IMR-90 (cell line): ENCODE measurements at regions not wholly inside any gene's neighbourhood (a gene's known extent, or its start where the extent isn't known, plus 50 kb on each side); places are given as distances from the start of the nearest gene placed in this dataset.

Experiments used
- ATAC-seq: fragments of 200-7000 bp; cut with Tn5 transposase; 2 replicates; pipeline ENCODE4 v1.9.1; 2020; ENCODE audit warnings: low read depth, mild to moderate bottlenecking, moderate library complexity
- BruUV-seq: library from RNA; stranded (reverse); fragments of 400-500 nt; replicated peaks from 2 replicates; lab custom pipeline; 2021; lab: Mats Ljungman, UMichigan
- CTCF ChIA-PET: fragments of 300-600 bp; formaldehyde crosslinking; extraction: SDS; loops from one replicate; lab custom pipeline; 2021; ENCODE audit warnings: antibody characterized with exemption; lab: Yijun Ruan, JAX
- POLR2A ChIA-PET: fragments of 300-600 bp; sonication (Branson Sonifier 250); formaldehyde crosslinking; loops from one replicate; lab custom pipeline; 2022; ENCODE audit warnings: antibody characterized with exemption; ENCODE audit not compliant: unreplicated experiment; lab: Charles Lee
- DNase-seq: peaks from one replicate; pipeline ENCODE4 v3.0.0; 2013
- H2AFZ ChIP-seq: replicated peaks from 2 replicates; pipeline ENCODE3; 2013; ENCODE audit warnings: low read length, mild to moderate bottlenecking; ENCODE audit not compliant: poor library complexity
- H2AK5ac ChIP-seq: 2 replicates; pipeline ENCODE4 v1.6.1; 2013; ENCODE audit warnings: low read depth, low read length, inconsistent platforms
- H2AK9ac ChIP-seq: replicated peaks from 2 replicates; pipeline ENCODE3; 2013; ENCODE audit warnings: mild to moderate bottlenecking, low read depth, low read length, moderate library complexity; ENCODE audit not compliant: poor library complexity
- H2BK120ac ChIP-seq: 2 replicates; pipeline ENCODE4 v1.6.1; 2013; ENCODE audit warnings: low read depth, low read length, inconsistent platforms
- H2BK15ac ChIP-seq: 3 replicates; pipeline ENCODE4 v1.6.1; 2013; ENCODE audit warnings: low read depth, low read length, inconsistent platforms
- H2BK20ac ChIP-seq: 2 replicates; pipeline ENCODE4 v1.6.1; 2013; ENCODE audit warnings: low read depth, mild to moderate bottlenecking, inconsistent platforms, low read length, moderate library complexity
- H2BK5ac ChIP-seq: 2 replicates; pipeline ENCODE4 v1.6.1; 2013; ENCODE audit warnings: mild to moderate bottlenecking, low read depth, low read length, inconsistent platforms; ENCODE audit not compliant: poor library complexity, severe bottlenecking
- H3K14ac ChIP-seq: replicated peaks from 2 replicates; pipeline ENCODE4 v1.6.1; 2013; ENCODE audit warnings: low read depth, low read length, inconsistent platforms
- H3K18ac ChIP-seq: 2 replicates; pipeline ENCODE4 v1.6.1; 2013; ENCODE audit warnings: low read depth, low read length, control low read depth
- H3K23ac ChIP-seq: 2 replicates; pipeline ENCODE4 v1.6.1; 2013; ENCODE audit warnings: low read depth, low read length, inconsistent platforms
- H3K27ac ChIP-seq: 2 replicates; pipeline ENCODE4 v1.5.1; 2013; ENCODE audit warnings: mild to moderate bottlenecking, control low read depth, low read length; ENCODE audit not compliant: insufficient read depth
- H3K27me3 ChIP-seq: 2 replicates; pipeline ENCODE4 v1.6.1; 2013; ENCODE audit warnings: low read length; ENCODE audit not compliant: control insufficient read depth, insufficient read depth
- H3K36me3 ChIP-seq: 2 replicates; pipeline ENCODE4 v1.6.1; 2013; ENCODE audit warnings: low read length, mixed read lengths; ENCODE audit not compliant: control insufficient read depth, insufficient read depth
- H3K4ac ChIP-seq: 2 replicates; pipeline ENCODE4 v1.6.1; 2013; ENCODE audit warnings: low read depth, low read length, inconsistent platforms
- H3K4me1 ChIP-seq: 2 replicates; pipeline ENCODE4 v1.6.1; 2013; ENCODE audit warnings: low read length, mixed read lengths; ENCODE audit not compliant: control insufficient read depth, insufficient read depth
- H3K4me2 ChIP-seq: 2 replicates; pipeline ENCODE4 v1.6.1; 2013; ENCODE audit warnings: low read depth, mild to moderate bottlenecking, control low read depth, low read length, moderate library complexity
- H3K4me3 ChIP-seq: 2 replicates; pipeline ENCODE4 v1.5.1; 2013; ENCODE audit warnings: low read depth, mild to moderate bottlenecking, control low read depth, low read length, moderate library complexity; ENCODE audit not compliant: insufficient read depth
- H3K56ac ChIP-seq: 2 replicates; pipeline ENCODE4 v1.6.1; 2013; ENCODE audit warnings: low read length, inconsistent platforms; ENCODE audit not compliant: insufficient read depth; ENCODE audit errors: extremely low read depth
- H3K79me1 ChIP-seq, 2 experiments: 2 replicates each; pipeline ENCODE4 v1.6.1; 2013; ENCODE audit warnings: low read length in 2 of 2, inconsistent platforms in 1 of 2, low read depth in 1 of 2
- H3K9ac ChIP-seq: 2 replicates; pipeline ENCODE4 v1.6.1; 2013; ENCODE audit warnings: low read depth, low read length, control low read depth
- H3K9me1 ChIP-seq: 2 replicates; pipeline ENCODE4 v1.6.1; 2013; ENCODE audit warnings: low read length, inconsistent platforms; ENCODE audit not compliant: insufficient read depth
- H3K9me3 ChIP-seq: 2 replicates; pipeline ENCODE4 v1.6.1; 2013; ENCODE audit warnings: low read length; ENCODE audit not compliant: control insufficient read depth, insufficient read depth
- H4K20me1 ChIP-seq: 2 replicates; pipeline ENCODE4 v1.6.1; 2013; ENCODE audit warnings: low read length, inconsistent platforms; ENCODE audit not compliant: insufficient read depth
- H4K5ac ChIP-seq: 2 replicates; pipeline ENCODE4 v1.6.1; 2013; ENCODE audit warnings: mild to moderate bottlenecking, low read depth, low read length, control low read depth
- H4K8ac ChIP-seq, 2 experiments: 2 replicates each; pipeline ENCODE4 v1.6.1; 2013; ENCODE audit warnings: low read depth in 2 of 2, low read length in 2 of 2, control low read depth in 1 of 2, inconsistent platforms in 1 of 2
- H4K91ac ChIP-seq: 2 replicates; pipeline ENCODE4 v1.6.1; 2013; ENCODE audit warnings: low read depth, low read length, inconsistent platforms; ENCODE audit not compliant: insufficient read depth
- BHLHE40 ChIP-seq: fragments of 150-350 bp; IDR thresholded peaks from 2 replicates; pipeline ENCODE4 v1.6.1; 2016; ENCODE audit warnings: mild to moderate bottlenecking, low read depth, low read length
- CEBPB ChIP-seq: IDR thresholded peaks from 2 replicates; pipeline ENCODE4 v1.6.1; 2012; ENCODE audit warnings: low read depth, low read length, improper control_type of control experiment
- CTCF ChIP-seq: conservative IDR thresholded peaks from 2 replicates; pipeline ENCODE4 v1.5.1; 2012; ENCODE audit warnings: mild to moderate bottlenecking, low read depth, low read length, improper control_type of control experiment
- ELK1 ChIP-seq: fragments of 150-350 bp; IDR thresholded peaks from 2 replicates; pipeline ENCODE4 v1.6.1; 2016; ENCODE audit warnings: low read depth, mild to moderate bottlenecking, low read length, moderate library complexity, borderline replicate concordance
- MAFK ChIP-seq: IDR thresholded peaks from 2 replicates; pipeline ENCODE4 v1.6.1; 2012; ENCODE audit warnings: low read depth, low read length, improper control_type of control experiment
- MAZ ChIP-seq: IDR thresholded peaks from 2 replicates; pipeline ENCODE4 v1.6.1; 2012; ENCODE audit warnings: low read depth, mild to moderate bottlenecking, low read length, improper control_type of control experiment, moderate library complexity, borderline replicate concordance
- MXI1 ChIP-seq: IDR thresholded peaks from 2 replicates; pipeline ENCODE4 v1.6.1; 2012; ENCODE audit warnings: low read depth, mild to moderate bottlenecking, low read length, moderate library complexity, borderline replicate concordance
- NFE2L2 ChIP-seq: fragments of 150-350 bp; IDR thresholded peaks from 2 replicates; pipeline ENCODE4 v1.6.1; 2016; ENCODE audit warnings: low read depth, mild to moderate bottlenecking, low read length
- POLR2A ChIP-seq: IDR thresholded peaks from 2 replicates; pipeline ENCODE4 v1.6.1; 2012; ENCODE audit warnings: mild to moderate bottlenecking, low read depth, low read length
- RCOR1 ChIP-seq: IDR thresholded peaks from 2 replicates; pipeline ENCODE4 v1.6.1; 2012; ENCODE audit warnings: mild to moderate bottlenecking, low read length, improper control_type of control experiment; ENCODE audit not compliant: insufficient replicate concordance
- RFX5 ChIP-seq: IDR thresholded peaks from 2 replicates; pipeline ENCODE4 v1.8.0; 2012; ENCODE audit warnings: low read depth, mild to moderate bottlenecking, low read length, moderate library complexity
- USF2 ChIP-seq: fragments of 150-350 bp; IDR thresholded peaks from 2 replicates; pipeline ENCODE4 v1.6.1; 2017; ENCODE audit warnings: mild to moderate bottlenecking, antibody characterized with exemption, low read length, low read depth
- WGBS, 2 experiments: methylation state at CpG; one replicate each; pipeline versions ENCODE4 v1.1.5 to v1.1.7; 2013; ENCODE audit warnings: missing lambda C conversion rate in 2 of 2; ENCODE audit not compliant: insufficient read length in 1 of 2; ENCODE audit errors: extremely low coverage in 2 of 2; 5-methylcytosine and 5-hydroxymethylcytosine counted together
- dilution Hi-C: fragments of 300-500 bp; cut with HindIII; formaldehyde crosslinking; loops from one replicate; pipeline ENCODE4 v1.14.3; 2018; ENCODE audit warnings: low sequenced_read_pairs; ENCODE audit not compliant: unreplicated experiment
- in situ Hi-C: fragments of 300-500 bp; cut with MboI; formaldehyde crosslinking; loops from 3 replicates; pipeline ENCODE4 v1.14.3; 2019; ENCODE audit warnings: low sequenced_read_pairs, inconsistent platforms, mixed read lengths
- intact Hi-C: fragments of 100-400 bp; cut with micrococcal nuclease; formaldehyde crosslinking; loops from 2 replicates; pipeline ENCODE4 v1.10.0; 2022

DNA sequence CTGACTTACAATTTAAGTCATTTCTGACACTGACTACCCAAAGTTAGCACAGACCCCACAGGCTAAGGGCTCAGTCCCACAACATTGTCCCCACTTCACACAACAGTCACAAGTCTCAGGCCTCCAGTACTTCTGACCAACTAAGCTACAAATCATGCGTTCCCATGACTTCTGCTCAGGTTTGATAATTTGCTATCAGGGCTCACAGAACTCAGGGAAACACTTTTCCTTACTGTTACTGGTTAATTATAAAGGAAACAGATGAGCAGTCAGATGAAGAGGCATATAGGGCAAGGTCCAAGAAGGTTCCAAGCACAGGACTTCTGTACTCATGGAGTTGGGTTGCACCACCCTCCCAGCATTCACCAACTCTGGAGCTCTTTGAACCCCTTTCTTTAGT, 151.2 kb upstream of the TNR start:
- Histone ChIP-seq H4K8ac (no peak overlapping the region), H3K4ac (no peak overlapping the region), H3K18ac (no peak overlapping the region), H4K91ac (no peak overlapping the region), H2BK20ac (no peak overlapping the region), H2BK15ac (no peak overlapping the region), H3K9ac (no peak overlapping the region), H3K36me3 (no peaks in the 10 kb centered on the region), H2BK5ac (no peak overlapping the region), H2AK9ac (no peak overlapping the region), H3K4me3 (no peak overlapping the region), H4K5ac (no peak overlapping the region), H3K9me3 (no peaks in the 10 kb centered on the region), H3K79me1 (no peaks in the 10 kb centered on the region), H3K4me1 (no peaks in the 10 kb centered on the region), H3K27ac (no peak overlapping the region), H3K56ac (no peak overlapping the region), H3K9me1 (0 out of 2 replicates have a peak, but pooled peaks cover 2% of the 10 kb centered on the region), H3K27me3 (no peaks in the 10 kb centered on the region), H2BK120ac (no peak overlapping the region), H2AFZ (no peak overlapping the region), H3K14ac (no peak overlapping the region), H2AK5ac (no peak overlapping the region), H3K23ac (no peak overlapping the region), H3K4me2 (no peak overlapping the region), H4K20me1 (no peaks in the 10 kb centered on the region)
- dilution Hi-C loops (no loop called here), intact Hi-C loops (no loop called here), in situ Hi-C loops (no loop called here)
- DNase-seq = no peak
- no TSS peak for BruUV-seq
- CTCF ChIA-PET = no interaction called here
- POLR2A ChIA-PET = no interaction called here
- ATAC-seq = no peak
- TF ChIP-seq NFE2L2 = no peak
- TF ChIP-seq ELK1 = no peak
- TF ChIP-seq POLR2A = no peak
- no peak for TF ChIP-seq RFX5
- TF ChIP-seq RCOR1 = no peak
- TF ChIP-seq MAFK = no peak
- no peak for TF ChIP-seq USF2
- no peak for TF ChIP-seq CEBPB
- no peak for TF ChIP-seq MAZ
- TF ChIP-seq CTCF = no peak
- TF ChIP-seq MXI1 = no peak
- no peak for TF ChIP-seq BHLHE40
- WGBS, 2 experiments = no CpG with 5 or more reads among the region's 1 CpG
